GM21381 (cell line): ENCODE measurements at regions not wholly inside any gene's neighbourhood (a gene's known extent, or its start where the extent isn't known, plus 50 kb on each side); places are given as distances from the start of the nearest gene placed in this dataset.

ENCODE experiments used
- ATAC-seq: cut with Tn5 transposase; IDR thresholded peaks from one replicate; pipeline ENCODE4 v1.9.1; 2021; ENCODE audit warnings: mild to moderate bottlenecking, moderate library complexity; ENCODE audit not compliant: unreplicated experiment

GRCh38 chr5:93184041-93184440 is 397.0 kb downstream of the NR2F1-AS1 start:
- ATAC-seq, result no peak

GRCh38 chr5:93179466-93179865 is 401.6 kb downstream of the NR2F1-AS1 start:
- no peak for ATAC-seq

GRCh38 chr5:93174930-93175329 is 406.1 kb downstream of the NR2F1-AS1 start:
- no peak for ATAC-seq

GRCh38 chr5:93165559-93165958 is 415.5 kb downstream of the NR2F1-AS1 start:
- ATAC-seq, result no peak

- no peak for ATAC-seq
These were observed 416.3 kb downstream of the NR2F1-AS1 start for GRCh38 chr5:93164690-93165089.

- ATAC-seq, result no peak
These were observed 417.9 kb downstream of the NR2F1-AS1 start for GRCh38 chr5:93163010-93163663.

GRCh38 chr5:93161661-93162654 is 419.1 kb downstream of the NR2F1-AS1 start:
- ATAC-seq, result no peak

GRCh38 chr5:93158841-93159240 is 422.2 kb downstream of the NR2F1-AS1 start:
- no peak for ATAC-seq

GRCh38 chr5:93156566-93156965 is 424.5 kb downstream of the NR2F1-AS1 start:
- no peak for ATAC-seq

GRCh38 chr5:93154535-93154934 is 426.5 kb downstream of the NR2F1-AS1 start:
- ATAC-seq, result no peak

GRCh38 chr5:93153461-93153860 is 427.6 kb downstream of the NR2F1-AS1 start:
- ATAC-seq, result no peak

GRCh38 chr5:93151896-93152295 is 429.1 kb downstream of the NR2F1-AS1 start:
- no peak for ATAC-seq

- no peak for ATAC-seq
These were observed 429.9 kb downstream of the NR2F1-AS1 start for GRCh38 chr5:93151121-93151520.

GRCh38 chr5:93150311-93151012 is 430.6 kb downstream of the NR2F1-AS1 start:
- ATAC-seq, result no peak

GRCh38 chr5:93145767-93146166 is 435.3 kb downstream of the NR2F1-AS1 start:
- no peak for ATAC-seq

GRCh38 chr5:93145019-93145418 is 436.0 kb downstream of the NR2F1-AS1 start:
- no peak for ATAC-seq

GRCh38 chr5:93141969-93142368 is 439.1 kb downstream of the NR2F1-AS1 start:
- no peak for ATAC-seq

- ATAC-seq, result no peak
These were observed 450.2 kb downstream of the NR2F1-AS1 start for GRCh38 chr5:93130624-93131490.

- no peak for ATAC-seq
These were observed 454.4 kb downstream of the NR2F1-AS1 start for GRCh38 chr5:93126634-93127033.

- no peak for ATAC-seq
These were observed 457.9 kb downstream of the NR2F1-AS1 start for GRCh38 chr5:93123127-93123526.
